ENCODE measurements at regions not wholly inside any gene's neighbourhood (a gene's known extent, or its start where the extent isn't known, plus 50 kb on each side); places are given as distances from the start of the nearest gene placed in this dataset.

GRCh38 chr2:129302561-129303183, 676.8 kb upstream of the RAB6C start:
- whole genome bisulfite sequencing (ENCODE audit: low lambda C conversion rate): 13% methylated on average over 6 of the region's 6 CpGs
- ChIA-PET POLR2A (no interaction called here), CTCF (no interaction called here)
- no peaks in the 10 kb centered on the region for H3K36me3 ChIP-seq (replicated peaks in 1 of 2; ENCODE audit: control insufficient read depth in 1 of 2, insufficient read depth in 2 of 2, low read length in 1 of 2)
- TF ChIP-seq SMC3 (IDR thresholded peaks at IDR 0.05; ENCODE audit: low read depth, low read length) (no peak), REST (IDR thresholded peaks at IDR 0.05; ENCODE audit: low read depth, low read length) (no peak), RCOR1 (IDR thresholded peaks at IDR 0.05; ENCODE audit: low read length) (no peak), GABPA (IDR thresholded peaks at IDR 0.05; ENCODE audit: low read depth) (no peak), RAD21 (IDR thresholded peaks at IDR 0.05; ENCODE audit: low read length) (no peak), NRF1 (IDR thresholded peaks at IDR 0.05; ENCODE audit: low read depth, low read length) (no peak), CHD2 (IDR thresholded peaks at IDR 0.05; ENCODE audit: low read length, partially characterized antibody) (no peak), RXRA (IDR thresholded peaks at IDR 0.05; ENCODE audit: borderline replicate concordance, low read depth) (no peak), RFX5 (IDR thresholded peaks at IDR 0.05; ENCODE audit: low read length) (no peak), PBX3 (IDR thresholded peaks at IDR 0.05) (no peak)
- TF ChIP-seq, protein P1, sequence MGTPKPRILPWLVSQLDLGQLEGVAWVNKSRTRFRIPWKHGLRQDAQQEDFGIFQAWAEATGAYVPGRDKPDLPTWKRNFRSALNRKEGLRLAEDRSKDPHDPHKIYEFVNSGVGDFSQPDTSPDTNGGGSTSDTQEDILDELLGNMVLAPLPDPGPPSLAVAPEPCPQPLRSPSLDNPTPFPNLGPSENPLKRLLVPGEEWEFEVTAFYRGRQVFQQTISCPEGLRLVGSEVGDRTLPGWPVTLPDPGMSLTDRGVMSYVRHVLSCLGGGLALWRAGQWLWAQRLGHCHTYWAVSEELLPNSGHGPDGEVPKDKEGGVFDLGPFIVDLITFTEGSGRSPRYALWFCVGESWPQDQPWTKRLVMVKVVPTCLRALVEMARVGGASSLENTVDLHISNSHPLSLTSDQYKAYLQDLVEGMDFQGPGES (IDR thresholded peaks at IDR 0.05; ENCODE audit: low read depth, low read length): no peak
- H3K4me1 ChIP-seq (ENCODE audit: control insufficient read depth in 1 of 2, insufficient read depth in 2 of 2, low read depth in 1 of 2, low read length in 1 of 2): no peaks in the 10 kb centered on the region
- DNase-seq: no peak
- H2AFZ ChIP-seq (ENCODE audit: low read depth): no peak overlapping the region
- H3K4me3 ChIP-seq (ENCODE audit: low read depth in 2 of 2, low read length in 1 of 2): no peak overlapping the region
- no peaks in the 10 kb centered on the region for H3K27me3 ChIP-seq (ENCODE audit: insufficient read depth)
- H4K20me1 ChIP-seq (ENCODE audit: insufficient read depth): no peaks in the 10 kb centered on the region
- no peak overlapping the region for H3K27ac ChIP-seq (ENCODE audit: low read depth in 2 of 2, low read length in 1 of 2)
- H3K4me2 ChIP-seq: no peak overlapping the region
- no peaks in the 10 kb centered on the region for H3F3A ChIP-seq (replicated peaks; ENCODE audit: insufficient read depth)
- no peaks in the 10 kb centered on the region for H3K9me2 ChIP-seq
- H3K9me3 ChIP-seq: no peaks in the 10 kb centered on the region
- H3K79me2 ChIP-seq (ENCODE audit: insufficient read depth): no peaks in the 10 kb centered on the region
- H3K9ac ChIP-seq: no peak overlapping the region

GRCh38 chr2:129314120-129314519, 665.3 kb upstream of the RAB6C start:
- no peak overlapping the region for H3K9ac ChIP-seq
- H4K20me1 ChIP-seq (ENCODE audit: insufficient read depth): no peaks in the 10 kb centered on the region
- H3K36me3 ChIP-seq (replicated peaks in 1 of 2; ENCODE audit: control insufficient read depth in 1 of 2, insufficient read depth in 2 of 2, low read length in 1 of 2): no peaks in the 10 kb centered on the region
- H3K4me2 ChIP-seq: no peak overlapping the region
- H3K27me3 ChIP-seq (ENCODE audit: insufficient read depth): no peaks in the 10 kb centered on the region
- no peak overlapping the region for H2AFZ ChIP-seq (ENCODE audit: low read depth)
- H3K9me2 ChIP-seq: no peaks in the 10 kb centered on the region
- H3K27ac ChIP-seq (ENCODE audit: low read depth in 2 of 2, low read length in 1 of 2): no peak overlapping the region
- no peaks in the 10 kb centered on the region for H3K9me3 ChIP-seq
- WGBS (ENCODE audit: low lambda C conversion rate): 14% methylated on average over 7 of the region's 9 CpGs
- no peak overlapping the region for H3K4me3 ChIP-seq (ENCODE audit: low read depth in 2 of 2, low read length in 1 of 2)
- H3F3A ChIP-seq (replicated peaks; ENCODE audit: insufficient read depth): no peaks in the 10 kb centered on the region
- TF ChIP-seq, protein P2, sequence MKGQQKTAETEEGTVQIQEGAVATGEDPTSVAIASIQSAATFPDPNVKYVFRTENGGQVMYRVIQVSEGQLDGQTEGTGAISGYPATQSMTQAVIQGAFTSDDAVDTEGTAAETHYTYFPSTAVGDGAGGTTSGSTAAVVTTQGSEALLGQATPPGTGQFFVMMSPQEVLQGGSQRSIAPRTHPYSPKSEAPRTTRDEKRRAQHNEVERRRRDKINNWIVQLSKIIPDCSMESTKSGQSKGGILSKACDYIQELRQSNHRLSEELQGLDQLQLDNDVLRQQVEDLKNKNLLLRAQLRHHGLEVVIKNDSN (IDR thresholded peaks at IDR 0.05; ENCODE audit: borderline replicate concordance, low read depth): no peak
- POLR2A ChIA-PET: no interaction called here
- CTCF ChIA-PET: interaction anchor here (0.7 kb wide), 1 partner anchor 519 kb away, joined by 3 read pairs; no protein-coding TSS in a partner anchor
- H3K4me1 ChIP-seq (ENCODE audit: control insufficient read depth in 1 of 2, insufficient read depth in 2 of 2, low read depth in 1 of 2, low read length in 1 of 2): no peaks in the 10 kb centered on the region
- H3K79me2 ChIP-seq (ENCODE audit: insufficient read depth): no peaks in the 10 kb centered on the region
- no peak for DNase-seq

Data from SK-N-SH (cell line).